22Rv1 (cell line): ENCODE measurements at regions not wholly inside any gene's neighbourhood (a gene's known extent, or its start where the extent isn't known, plus 50 kb on each side); places are given as distances from the start of the nearest gene placed in this dataset.

Experiments used
- CTCF ChIP-seq: fragments of 450-650 bp; IDR thresholded peaks from 2 replicates; pipeline ENCODE4 v1.5.1; 2017; ENCODE audit warnings: mild to moderate bottlenecking
- ZFX ChIP-seq: fragments of 450-650 bp; IDR thresholded peaks from 2 replicates; pipeline ENCODE4 v1.6.1; 2017; ENCODE audit warnings: antibody characterized with exemption, borderline replicate concordance

GRCh38 chr20:48405909-48406308 lies 421.9 kb downstream of the PREX1 start:
- TF ChIP-seq CTCF, result no peak
- TF ChIP-seq ZFX, result no peak
